K562 (cell line): ENCODE measurements at regions not wholly inside any gene's neighbourhood (a gene's known extent, or its start where the extent isn't known, plus 50 kb on each side); places are given as distances from the start of the nearest gene placed in this dataset.

ENCODE experiments used
- DLX4 ChIP-seq: fragments of 250-450 bp; sonication (Bioruptor Pico); IDR thresholded peaks from 2 replicates; pipeline ENCODE4 v1.6.1; 2021; ENCODE audit warnings: mild to moderate bottlenecking
- KLF6 ChIP-seq: fragments of 250-450 bp; sonication (Bioruptor Pico); IDR thresholded peaks from 2 replicates; pipeline ENCODE4 v1.4.0; 2020; ENCODE audit warnings: mild to moderate bottlenecking, moderate library complexity, borderline replicate concordance
- MAFF ChIP-seq: IDR thresholded peaks from 2 replicates; pipeline ENCODE4 v1.6.1; 2012; ENCODE audit warnings: low read length, improper control_type of control experiment
- MAZ ChIP-seq, 2 experiments: fragments of 450-650 bp in 1 of 2; sonication (generic) in 1 of 2; formaldehyde crosslinking; IDR thresholded peaks in 1 of 2; conservative IDR thresholded peaks in 1 of 2; 2 replicates each; pipeline versions ENCODE4 v1.4.0 to v1.5.0; 2020; ENCODE audit warnings: mild to moderate bottlenecking in 1 of 2, missing genetic modification reagents in 1 of 2
- NFYB ChIP-seq: IDR thresholded peaks from 2 replicates; pipeline ENCODE4 v1.6.1; 2011; ENCODE audit warnings: mild to moderate bottlenecking, moderate library complexity; ENCODE audit not compliant: insufficient read length; ENCODE audit errors: extremely low read depth
- PYGO2 ChIP-seq: fragments of 450-650 bp; IDR thresholded peaks from 2 replicates; pipeline ENCODE4 v1.6.1; 2016; ENCODE audit warnings: mild to moderate bottlenecking, missing genetic modification characterization, moderate library complexity, missing compliant biosample characterization
- TSHZ1 ChIP-seq: fragments of 250-450 bp; sonication (Bioruptor Pico); IDR thresholded peaks from 2 replicates; pipeline ENCODE4 v1.4.0; 2020; ENCODE audit warnings: mild to moderate bottlenecking, moderate library complexity
- ZNF395 ChIP-seq: fragments of 200-800 bp; sonication (Bioruptor generic); IDR thresholded peaks from 2 replicates; pipeline ENCODE4 v1.6.1; 2017; ENCODE audit warnings: missing genetic modification characterization, missing compliant biosample characterization

GRCh38 chr5:10861423-10861790 is 100.4 kb upstream of the DAP start (continued):
- TF ChIP-seq DLX4 (no peak), KLF6 (no peak), ZNF395 (no peak), TSHZ1 (CRISPR knock-in tag) (no peak), MAZ (CRISPR knock-in tag; conservative IDR thresholded peaks at IDR 0.05 in 1 of 2, IDR thresholded peaks at IDR 0.05 in 1 of 2) (no peak), NFYB (no peak), MAFF (no peak), PYGO2 (no peak)
